HCT116 (cell line): ENCODE measurements at regions not wholly inside any gene's neighbourhood (a gene's known extent, or its start where the extent isn't known, plus 50 kb on each side); places are given as distances from the start of the nearest gene placed in this dataset.

Source experiments
- CTCF ChIP-seq, 3 experiments: fragments of 200-600 bp in 1 of 3; sonication (generic) in 1 of 3; IDR thresholded peaks in 2 of 3; conservative IDR thresholded peaks in 1 of 3; 2 replicates each; pipeline ENCODE4 v1.5.1; 2012 to 2017; ENCODE audit warnings: low read depth in 2 of 3, low read length in 2 of 3, antibody characterized with exemption in 1 of 3, borderline replicate concordance in 1 of 3, control low read depth in 1 of 3, mild to moderate bottlenecking in 1 of 3, mixed read lengths in 1 of 3, mixed run types in 1 of 3, moderate library complexity in 1 of 3; ENCODE audit not compliant: insufficient read depth in 1 of 3
- POLR2AphosphoS5 ChIP-seq: IDR thresholded peaks from 2 replicates; pipeline ENCODE4 v1.6.1; 2011; ENCODE audit warnings: mild to moderate bottlenecking, low read depth, low read length, moderate library complexity
- TF ChIP-seq, protein P1 (sequence below): IDR thresholded peaks from 2 replicates; pipeline ENCODE4 v1.6.1; 2012; ENCODE audit warnings: low read depth
- TF ChIP-seq, protein P2 (sequence below): IDR thresholded peaks from 2 replicates; pipeline ENCODE4 v1.6.1; 2012

DNA sequence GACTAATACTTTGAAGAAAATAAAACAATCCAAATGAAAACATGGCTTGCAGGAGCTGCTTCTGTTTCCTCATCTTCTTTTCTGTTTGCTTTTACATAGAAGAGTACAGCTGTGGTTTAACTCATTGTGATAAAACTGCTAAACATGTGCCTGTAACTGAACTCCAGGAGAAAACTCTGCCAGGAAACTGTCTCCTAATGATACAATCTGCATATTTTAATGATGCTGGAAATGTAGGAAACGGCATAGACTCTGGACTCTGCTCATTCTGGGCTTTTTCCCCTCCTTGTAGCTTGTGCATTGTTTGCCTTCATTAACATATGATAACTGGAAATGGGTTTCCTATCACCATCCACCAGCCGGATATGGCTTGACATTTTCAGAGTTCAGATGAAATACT is 813.3 kb upstream of the WWC1 start:
- TF ChIP-seq CTCF (IDR thresholded peaks at IDR 0.05 in 2 of 3, conservative IDR thresholded peaks at IDR 0.05 in 1 of 3; ENCODE audit: borderline replicate concordance in 1 of 3, insufficient read depth in 1 of 3, low read depth in 2 of 3, low read length in 2 of 3) (no peak), POLR2AphosphoS5 (no peak)
- TF ChIP-seq, protein P1, sequence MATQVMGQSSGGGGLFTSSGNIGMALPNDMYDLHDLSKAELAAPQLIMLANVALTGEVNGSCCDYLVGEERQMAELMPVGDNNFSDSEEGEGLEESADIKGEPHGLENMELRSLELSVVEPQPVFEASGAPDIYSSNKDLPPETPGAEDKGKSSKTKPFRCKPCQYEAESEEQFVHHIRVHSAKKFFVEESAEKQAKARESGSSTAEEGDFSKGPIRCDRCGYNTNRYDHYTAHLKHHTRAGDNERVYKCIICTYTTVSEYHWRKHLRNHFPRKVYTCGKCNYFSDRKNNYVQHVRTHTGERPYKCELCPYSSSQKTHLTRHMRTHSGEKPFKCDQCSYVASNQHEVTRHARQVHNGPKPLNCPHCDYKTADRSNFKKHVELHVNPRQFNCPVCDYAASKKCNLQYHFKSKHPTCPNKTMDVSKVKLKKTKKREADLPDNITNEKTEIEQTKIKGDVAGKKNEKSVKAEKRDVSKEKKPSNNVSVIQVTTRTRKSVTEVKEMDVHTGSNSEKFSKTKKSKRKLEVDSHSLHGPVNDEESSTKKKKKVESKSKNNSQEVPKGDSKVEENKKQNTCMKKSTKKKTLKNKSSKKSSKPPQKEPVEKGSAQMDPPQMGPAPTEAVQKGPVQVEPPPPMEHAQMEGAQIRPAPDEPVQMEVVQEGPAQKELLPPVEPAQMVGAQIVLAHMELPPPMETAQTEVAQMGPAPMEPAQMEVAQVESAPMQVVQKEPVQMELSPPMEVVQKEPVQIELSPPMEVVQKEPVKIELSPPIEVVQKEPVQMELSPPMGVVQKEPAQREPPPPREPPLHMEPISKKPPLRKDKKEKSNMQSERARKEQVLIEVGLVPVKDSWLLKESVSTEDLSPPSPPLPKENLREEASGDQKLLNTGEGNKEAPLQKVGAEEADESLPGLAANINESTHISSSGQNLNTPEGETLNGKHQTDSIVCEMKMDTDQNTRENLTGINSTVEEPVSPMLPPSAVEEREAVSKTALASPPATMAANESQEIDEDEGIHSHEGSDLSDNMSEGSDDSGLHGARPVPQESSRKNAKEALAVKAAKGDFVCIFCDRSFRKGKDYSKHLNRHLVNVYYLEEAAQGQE = no peak
- TF ChIP-seq, protein P2, sequence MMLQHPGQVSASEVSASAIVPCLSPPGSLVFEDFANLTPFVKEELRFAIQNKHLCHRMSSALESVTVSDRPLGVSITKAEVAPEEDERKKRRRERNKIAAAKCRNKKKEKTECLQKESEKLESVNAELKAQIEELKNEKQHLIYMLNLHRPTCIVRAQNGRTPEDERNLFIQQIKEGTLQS = no peak
